IMR-90 (cell line): ENCODE measurements at regions not wholly inside any gene's neighbourhood (a gene's known extent, or its start where the extent isn't known, plus 50 kb on each side); places are given as distances from the start of the nearest gene placed in this dataset.

ENCODE experiments used
- ATAC-seq: fragments of 200-7000 bp; cut with Tn5 transposase; 2 replicates; pipeline ENCODE4 v1.9.1; 2020; ENCODE audit warnings: low read depth, mild to moderate bottlenecking, moderate library complexity
- BruUV-seq: library from RNA; stranded (reverse); fragments of 400-500 nt; replicated peaks from 2 replicates; lab custom pipeline; 2021; lab: Mats Ljungman, UMichigan
- CTCF ChIA-PET: fragments of 300-600 bp; formaldehyde crosslinking; extraction: SDS; loops from one replicate; lab custom pipeline; 2021; ENCODE audit warnings: antibody characterized with exemption; lab: Yijun Ruan, JAX
- POLR2A ChIA-PET: fragments of 300-600 bp; sonication (Branson Sonifier 250); formaldehyde crosslinking; loops from one replicate; lab custom pipeline; 2022; ENCODE audit warnings: antibody characterized with exemption; ENCODE audit not compliant: unreplicated experiment; lab: Charles Lee
- DNase-seq: peaks from one replicate; pipeline ENCODE4 v3.0.0; 2013
- H2AFZ ChIP-seq: replicated peaks from 2 replicates; pipeline ENCODE3; 2013; ENCODE audit warnings: low read length, mild to moderate bottlenecking; ENCODE audit not compliant: poor library complexity
- H2AK5ac ChIP-seq: 2 replicates; pipeline ENCODE4 v1.6.1; 2013; ENCODE audit warnings: low read depth, low read length, inconsistent platforms
- H2AK9ac ChIP-seq: replicated peaks from 2 replicates; pipeline ENCODE3; 2013; ENCODE audit warnings: mild to moderate bottlenecking, low read depth, low read length, moderate library complexity; ENCODE audit not compliant: poor library complexity
- H2BK120ac ChIP-seq: 2 replicates; pipeline ENCODE4 v1.6.1; 2013; ENCODE audit warnings: low read depth, low read length, inconsistent platforms
- H2BK15ac ChIP-seq: 3 replicates; pipeline ENCODE4 v1.6.1; 2013; ENCODE audit warnings: low read depth, low read length, inconsistent platforms
- H2BK20ac ChIP-seq: 2 replicates; pipeline ENCODE4 v1.6.1; 2013; ENCODE audit warnings: low read depth, mild to moderate bottlenecking, inconsistent platforms, low read length, moderate library complexity
- H2BK5ac ChIP-seq: 2 replicates; pipeline ENCODE4 v1.6.1; 2013; ENCODE audit warnings: mild to moderate bottlenecking, low read depth, low read length, inconsistent platforms; ENCODE audit not compliant: poor library complexity, severe bottlenecking
- H3K14ac ChIP-seq: replicated peaks from 2 replicates; pipeline ENCODE4 v1.6.1; 2013; ENCODE audit warnings: low read depth, low read length, inconsistent platforms
- H3K18ac ChIP-seq: 2 replicates; pipeline ENCODE4 v1.6.1; 2013; ENCODE audit warnings: low read depth, low read length, control low read depth
- H3K23ac ChIP-seq: 2 replicates; pipeline ENCODE4 v1.6.1; 2013; ENCODE audit warnings: low read depth, low read length, inconsistent platforms
- H3K27ac ChIP-seq: 2 replicates; pipeline ENCODE4 v1.5.1; 2013; ENCODE audit warnings: mild to moderate bottlenecking, control low read depth, low read length; ENCODE audit not compliant: insufficient read depth
- H3K27me3 ChIP-seq: 2 replicates; pipeline ENCODE4 v1.6.1; 2013; ENCODE audit warnings: low read length; ENCODE audit not compliant: control insufficient read depth, insufficient read depth
- H3K36me3 ChIP-seq: 2 replicates; pipeline ENCODE4 v1.6.1; 2013; ENCODE audit warnings: low read length, mixed read lengths; ENCODE audit not compliant: control insufficient read depth, insufficient read depth
- H3K4ac ChIP-seq: 2 replicates; pipeline ENCODE4 v1.6.1; 2013; ENCODE audit warnings: low read depth, low read length, inconsistent platforms
- H3K4me1 ChIP-seq: 2 replicates; pipeline ENCODE4 v1.6.1; 2013; ENCODE audit warnings: low read length, mixed read lengths; ENCODE audit not compliant: control insufficient read depth, insufficient read depth
- H3K4me2 ChIP-seq: 2 replicates; pipeline ENCODE4 v1.6.1; 2013; ENCODE audit warnings: low read depth, mild to moderate bottlenecking, control low read depth, low read length, moderate library complexity
- H3K4me3 ChIP-seq: 2 replicates; pipeline ENCODE4 v1.5.1; 2013; ENCODE audit warnings: low read depth, mild to moderate bottlenecking, control low read depth, low read length, moderate library complexity; ENCODE audit not compliant: insufficient read depth
- H3K56ac ChIP-seq: 2 replicates; pipeline ENCODE4 v1.6.1; 2013; ENCODE audit warnings: low read length, inconsistent platforms; ENCODE audit not compliant: insufficient read depth; ENCODE audit errors: extremely low read depth
- H3K79me1 ChIP-seq, 2 experiments: 2 replicates each; pipeline ENCODE4 v1.6.1; 2013; ENCODE audit warnings: low read length in 2 of 2, inconsistent platforms in 1 of 2, low read depth in 1 of 2
- H3K9ac ChIP-seq: 2 replicates; pipeline ENCODE4 v1.6.1; 2013; ENCODE audit warnings: low read depth, low read length, control low read depth
- H3K9me1 ChIP-seq: 2 replicates; pipeline ENCODE4 v1.6.1; 2013; ENCODE audit warnings: low read length, inconsistent platforms; ENCODE audit not compliant: insufficient read depth
- H3K9me3 ChIP-seq: 2 replicates; pipeline ENCODE4 v1.6.1; 2013; ENCODE audit warnings: low read length; ENCODE audit not compliant: control insufficient read depth, insufficient read depth
- H4K20me1 ChIP-seq: 2 replicates; pipeline ENCODE4 v1.6.1; 2013; ENCODE audit warnings: low read length, inconsistent platforms; ENCODE audit not compliant: insufficient read depth
- H4K5ac ChIP-seq: 2 replicates; pipeline ENCODE4 v1.6.1; 2013; ENCODE audit warnings: mild to moderate bottlenecking, low read depth, low read length, control low read depth
- H4K8ac ChIP-seq, 2 experiments: 2 replicates each; pipeline ENCODE4 v1.6.1; 2013; ENCODE audit warnings: low read depth in 2 of 2, low read length in 2 of 2, control low read depth in 1 of 2, inconsistent platforms in 1 of 2
- H4K91ac ChIP-seq: 2 replicates; pipeline ENCODE4 v1.6.1; 2013; ENCODE audit warnings: low read depth, low read length, inconsistent platforms; ENCODE audit not compliant: insufficient read depth
- BHLHE40 ChIP-seq: fragments of 150-350 bp; IDR thresholded peaks from 2 replicates; pipeline ENCODE4 v1.6.1; 2016; ENCODE audit warnings: mild to moderate bottlenecking, low read depth, low read length
- CEBPB ChIP-seq: IDR thresholded peaks from 2 replicates; pipeline ENCODE4 v1.6.1; 2012; ENCODE audit warnings: low read depth, low read length, improper control_type of control experiment
- ELK1 ChIP-seq: fragments of 150-350 bp; IDR thresholded peaks from 2 replicates; pipeline ENCODE4 v1.6.1; 2016; ENCODE audit warnings: low read depth, mild to moderate bottlenecking, low read length, moderate library complexity, borderline replicate concordance
- FOS ChIP-seq: fragments of 150-350 bp; IDR thresholded peaks from 2 replicates; pipeline ENCODE4 v1.6.1; 2016; ENCODE audit warnings: low read depth, low read length
- MAFK ChIP-seq: IDR thresholded peaks from 2 replicates; pipeline ENCODE4 v1.6.1; 2012; ENCODE audit warnings: low read depth, low read length, improper control_type of control experiment
- MAZ ChIP-seq: IDR thresholded peaks from 2 replicates; pipeline ENCODE4 v1.6.1; 2012; ENCODE audit warnings: low read depth, mild to moderate bottlenecking, low read length, improper control_type of control experiment, moderate library complexity, borderline replicate concordance
- MXI1 ChIP-seq: IDR thresholded peaks from 2 replicates; pipeline ENCODE4 v1.6.1; 2012; ENCODE audit warnings: low read depth, mild to moderate bottlenecking, low read length, moderate library complexity, borderline replicate concordance
- NFE2L2 ChIP-seq: fragments of 150-350 bp; IDR thresholded peaks from 2 replicates; pipeline ENCODE4 v1.6.1; 2016; ENCODE audit warnings: low read depth, mild to moderate bottlenecking, low read length
- POLR2A ChIP-seq: IDR thresholded peaks from 2 replicates; pipeline ENCODE4 v1.6.1; 2012; ENCODE audit warnings: mild to moderate bottlenecking, low read depth, low read length
- RAD21 ChIP-seq: IDR thresholded peaks from 2 replicates; pipeline ENCODE4 v1.6.1; 2012; ENCODE audit warnings: low read length, improper control_type of control experiment
- RCOR1 ChIP-seq: IDR thresholded peaks from 2 replicates; pipeline ENCODE4 v1.6.1; 2012; ENCODE audit warnings: mild to moderate bottlenecking, low read length, improper control_type of control experiment; ENCODE audit not compliant: insufficient replicate concordance
- RFX5 ChIP-seq: IDR thresholded peaks from 2 replicates; pipeline ENCODE4 v1.8.0; 2012; ENCODE audit warnings: low read depth, mild to moderate bottlenecking, low read length, moderate library complexity
- SMC3 ChIP-seq: fragments of 150-350 bp; IDR thresholded peaks from 2 replicates; pipeline ENCODE4 v1.6.1; 2016; ENCODE audit warnings: low read depth, mild to moderate bottlenecking, antibody characterized with exemption, low read length, moderate library complexity
- USF2 ChIP-seq: fragments of 150-350 bp; IDR thresholded peaks from 2 replicates; pipeline ENCODE4 v1.6.1; 2017; ENCODE audit warnings: mild to moderate bottlenecking, antibody characterized with exemption, low read length, low read depth
- WGBS, 2 experiments: methylation state at CpG; one replicate each; pipeline versions ENCODE4 v1.1.5 to v1.1.7; 2013; ENCODE audit warnings: missing lambda C conversion rate in 2 of 2; ENCODE audit not compliant: insufficient read length in 1 of 2; ENCODE audit errors: extremely low coverage in 2 of 2; 5-methylcytosine and 5-hydroxymethylcytosine counted together
- dilution Hi-C: fragments of 300-500 bp; cut with HindIII; formaldehyde crosslinking; loops from one replicate; pipeline ENCODE4 v1.14.3; 2018; ENCODE audit warnings: low sequenced_read_pairs; ENCODE audit not compliant: unreplicated experiment
- in situ Hi-C: fragments of 300-500 bp; cut with MboI; formaldehyde crosslinking; loops from 3 replicates; pipeline ENCODE4 v1.14.3; 2019; ENCODE audit warnings: low sequenced_read_pairs, inconsistent platforms, mixed read lengths
- intact Hi-C: fragments of 100-400 bp; cut with micrococcal nuclease; formaldehyde crosslinking; loops from 2 replicates; pipeline ENCODE4 v1.10.0; 2022

GRCh38 chr2:138298900-138299299, 202.7 kb upstream of the SPOPL start:
- H3K9me1 ChIP-seq = no peaks in the 10 kb centered on the region
- dilution Hi-C loops (no loop called here), in situ Hi-C loops (no loop called here), intact Hi-C loops (loop anchor here (5.0 kb wide), 1 partner anchor 92 kb away; no protein-coding TSS in a partner anchor)
- no peak overlapping the region for H2BK15ac ChIP-seq
- BruUV-seq = no TSS peak
- no peak overlapping the region for H3K18ac ChIP-seq
- DNase-seq = no peak
- H3K14ac ChIP-seq = no peak overlapping the region
- H2BK5ac ChIP-seq = no peak overlapping the region
- no peak overlapping the region for H2BK120ac ChIP-seq
- H3K9ac ChIP-seq = no peak overlapping the region
- no peak overlapping the region for H4K91ac ChIP-seq
- H3K56ac ChIP-seq = no peak overlapping the region
- ATAC-seq = no peak
- CTCF ChIA-PET = no interaction called here
- no peak overlapping the region for H2BK20ac ChIP-seq
- no CpG with 5 or more reads among the region's 3 CpGs for WGBS, 2 experiments
- no peaks in the 10 kb centered on the region for H3K27me3 ChIP-seq
- no peak overlapping the region for H4K5ac ChIP-seq
- no peak overlapping the region for H2AK5ac ChIP-seq
- H3K4me1 ChIP-seq = no peaks in the 10 kb centered on the region
- H3K27ac ChIP-seq = no peak overlapping the region
- no peak overlapping the region for H3K4ac ChIP-seq
- no peak overlapping the region for H3K4me2 ChIP-seq
- H2AFZ ChIP-seq = no peak overlapping the region
- no peak overlapping the region for H3K4me3 ChIP-seq
- no peak overlapping the region for H2AK9ac ChIP-seq
- no peaks in the 10 kb centered on the region for H3K79me1 ChIP-seq
- H3K23ac ChIP-seq = no peak overlapping the region
- no peaks in the 10 kb centered on the region for H4K20me1 ChIP-seq
- POLR2A ChIA-PET = no interaction called here
- no peaks in the 10 kb centered on the region for H3K9me3 ChIP-seq
- no peak for TF ChIP-seq SMC3
- TF ChIP-seq BHLHE40 = no peak
- TF ChIP-seq RCOR1 = no peak
- TF ChIP-seq MAZ = no peak
- TF ChIP-seq FOS = no peak
- TF ChIP-seq MXI1 = no peak
- no peak for TF ChIP-seq NFE2L2
- TF ChIP-seq RFX5 = no peak
- no peak for TF ChIP-seq RAD21
- no peak for TF ChIP-seq ELK1
- TF ChIP-seq CEBPB = no peak
- no peak for TF ChIP-seq POLR2A
- TF ChIP-seq MAFK = no peak
- TF ChIP-seq USF2 = no peak
- H4K8ac ChIP-seq = no peak overlapping the region
- no peaks in the 10 kb centered on the region for H3K36me3 ChIP-seq
